Uterus (tissue), 2 donors: ENCODE measurements at regions not wholly inside any gene's neighbourhood (a gene's known extent, or its start where the extent isn't known, plus 50 kb on each side); places are given as distances from the start of the nearest gene placed in this dataset.

Experiments
- CTCF ChIP-seq, 4 experiments: fragments of 200-600 bp in 2 of 4; fragments of 450-650 bp in 2 of 4; sonication (generic) in 2 of 4; IDR thresholded peaks; one replicate each; pipeline ENCODE4 v1.5.1; 2016 to 2019; ENCODE audit warnings: antibody characterized with exemption in 4 of 4, mild to moderate bottlenecking in 2 of 4, moderate library complexity in 1 of 4
- POLR2A ChIP-seq, 2 donors: fragments of 450-650 bp; IDR thresholded peaks; one replicate each; pipeline ENCODE4 v1.6.1; 2016; ENCODE audit warnings: antibody characterized with exemption in 2 of 2, mild to moderate bottlenecking in 1 of 2, moderate library complexity in 1 of 2

GRCh38 chr4:112910109-112910736 is 139.2 kb upstream of the ANK2 start:
- TF ChIP-seq CTCF (IDR thresholded peaks at IDR 0.05) (peak in 1 of 4 experiments; percentile 22), POLR2A (IDR thresholded peaks at IDR 0.05) (no peak)
